Upper lobe of left lung (tissue), 4 donors: ENCODE measurements at regions not wholly inside any gene's neighbourhood (a gene's known extent, or its start where the extent isn't known, plus 50 kb on each side); places are given as distances from the start of the nearest gene placed in this dataset.

Source experiments
- EP300 ChIP-seq, 4 donors: sonication (generic); formaldehyde crosslinking; IDR thresholded peaks; one replicate each; pipeline ENCODE4 v1.5.1; 2017; ENCODE audit warnings: antibody characterized with exemption in 4 of 4, control low read depth in 2 of 4
- POLR2A ChIP-seq, 4 donors: fragments of 450-650 bp; IDR thresholded peaks; one replicate each; pipeline ENCODE4 v1.5.1; 2016 to 2017; ENCODE audit warnings: antibody characterized with exemption in 4 of 4, mild to moderate bottlenecking in 2 of 4
- TF ChIP-seq, protein P1 (sequence below), 6 experiments: fragments of 450-650 bp in 4 of 6; fragments of 200-600 bp in 2 of 6; sonication (generic) in 2 of 6; IDR thresholded peaks; one replicate each; pipeline ENCODE4 v1.5.1; 2016 to 2019; ENCODE audit warnings: antibody characterized with exemption in 6 of 6

DNA sequence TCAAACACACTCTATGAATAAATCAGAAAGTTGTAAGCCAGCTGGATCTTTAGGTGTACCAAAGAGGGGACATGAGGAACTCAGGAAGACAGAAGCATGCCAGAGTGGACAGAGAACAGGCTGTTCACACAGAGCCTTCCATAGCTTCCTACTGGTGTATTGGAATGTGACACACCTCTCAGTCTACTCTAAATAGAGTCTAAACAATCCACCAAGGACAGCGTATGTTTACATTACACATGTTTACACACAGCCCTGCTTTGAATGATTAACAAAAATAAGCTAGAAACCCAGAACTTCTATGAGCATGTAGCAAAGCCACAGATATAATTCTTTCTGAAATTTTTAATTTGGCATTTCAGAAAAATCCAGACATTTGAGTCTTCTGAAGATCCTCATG is 1279.0 kb upstream of the CDH8 start:
- TF ChIP-seq, protein P1, sequence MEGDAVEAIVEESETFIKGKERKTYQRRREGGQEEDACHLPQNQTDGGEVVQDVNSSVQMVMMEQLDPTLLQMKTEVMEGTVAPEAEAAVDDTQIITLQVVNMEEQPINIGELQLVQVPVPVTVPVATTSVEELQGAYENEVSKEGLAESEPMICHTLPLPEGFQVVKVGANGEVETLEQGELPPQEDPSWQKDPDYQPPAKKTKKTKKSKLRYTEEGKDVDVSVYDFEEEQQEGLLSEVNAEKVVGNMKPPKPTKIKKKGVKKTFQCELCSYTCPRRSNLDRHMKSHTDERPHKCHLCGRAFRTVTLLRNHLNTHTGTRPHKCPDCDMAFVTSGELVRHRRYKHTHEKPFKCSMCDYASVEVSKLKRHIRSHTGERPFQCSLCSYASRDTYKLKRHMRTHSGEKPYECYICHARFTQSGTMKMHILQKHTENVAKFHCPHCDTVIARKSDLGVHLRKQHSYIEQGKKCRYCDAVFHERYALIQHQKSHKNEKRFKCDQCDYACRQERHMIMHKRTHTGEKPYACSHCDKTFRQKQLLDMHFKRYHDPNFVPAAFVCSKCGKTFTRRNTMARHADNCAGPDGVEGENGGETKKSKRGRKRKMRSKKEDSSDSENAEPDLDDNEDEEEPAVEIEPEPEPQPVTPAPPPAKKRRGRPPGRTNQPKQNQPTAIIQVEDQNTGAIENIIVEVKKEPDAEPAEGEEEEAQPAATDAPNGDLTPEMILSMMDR (IDR thresholded peaks at IDR 0.05) = no peak
- TF ChIP-seq POLR2A (IDR thresholded peaks at IDR 0.05) (no peak), EP300 (IDR thresholded peaks at IDR 0.05) (no peak)
